Sigmoid colon (tissue), 6 donors: ENCODE measurements at regions not wholly inside any gene's neighbourhood (a gene's known extent, or its start where the extent isn't known, plus 50 kb on each side); places are given as distances from the start of the nearest gene placed in this dataset.

Experiments used
- DNase-seq: peaks from one replicate; pipeline ENCODE4 v3.0.0-alpha.2; 2019
- H3K27ac ChIP-seq, 4 donors: fragments of 200-600 bp; sonication (generic); one replicate each; pipeline ENCODE4 v1.5.1; 2016 to 2019; ENCODE audit warnings: mild to moderate bottlenecking in 1 of 4
- H3K27me3 ChIP-seq, 3 donors: fragments of 200-600 bp; sonication (generic); one replicate each; pipeline ENCODE4 v1.5.1; 2019; ENCODE audit warnings: mild to moderate bottlenecking in 1 of 3
- H3K36me3 ChIP-seq, 4 donors: fragments of 200-600 bp; sonication (generic); one replicate each; pipeline ENCODE4 v1.5.1; 2016 to 2019
- H3K4me1 ChIP-seq, 4 donors: fragments of 200-600 bp; sonication (generic); one replicate each; pipeline ENCODE4 v1.5.1; 2017 to 2019
- H3K4me3 ChIP-seq, 4 donors: fragments of 200-600 bp; sonication (generic); one replicate each; pipeline ENCODE4 v1.5.1; 2017 to 2019; ENCODE audit warnings: mild to moderate bottlenecking in 2 of 4, moderate library complexity in 1 of 4
- H3K9me3 ChIP-seq, 4 donors: fragments of 200-600 bp in 3 of 4; sonication (generic) in 3 of 4; one replicate each; pipeline versions ENCODE4 v1.5.1 to v1.6.1; 2013 to 2019
- CTCF ChIP-seq, 4 experiments: fragments of 450-650 bp in 3 of 4; fragments of 200-600 bp in 1 of 4; IDR thresholded peaks; one replicate each; pipeline ENCODE4 v1.5.1; 2016 to 2019; ENCODE audit warnings: antibody characterized with exemption in 4 of 4, mild to moderate bottlenecking in 3 of 4, moderate library complexity in 2 of 4
- EP300 ChIP-seq, 4 donors: sonication (generic); formaldehyde crosslinking; IDR thresholded peaks; one replicate each; pipeline ENCODE4 v1.6.1; 2017; ENCODE audit warnings: antibody characterized with exemption in 4 of 4
- POLR2A ChIP-seq, 2 donors: fragments of 450-650 bp; IDR thresholded peaks; one replicate each; pipeline ENCODE4 v1.6.1; 2016; ENCODE audit warnings: antibody characterized with exemption in 2 of 2, mild to moderate bottlenecking in 2 of 2, moderate library complexity in 2 of 2
- POLR2AphosphoS5 ChIP-seq, 4 donors: sonication (generic); formaldehyde crosslinking; IDR thresholded peaks; one replicate each; pipeline ENCODE4 v1.6.1; 2017; ENCODE audit warnings: antibody characterized with exemption in 4 of 4
- WGBS, 2 donors: extraction: QIAGEN DNeasy Blood & Tissue Kit; methylation state at CpG; one replicate each; pipeline ENCODE4 v1.1.7; 2013; 5-methylcytosine and 5-hydroxymethylcytosine counted together
- intact Hi-C: fragments of 100-400 bp; cut with DNase I; formaldehyde crosslinking; loops from one replicate; pipeline ENCODE4 v1.15.1; 2023
- donor health status: healthy with polysubstance abuse.
- donor health status: healthy.

- WGBS, 2 donors, result 89 to 94% methylated on average over 2 of the region's 2 CpGs
- TF ChIP-seq EP300 (IDR thresholded peaks at IDR 0.05), result no peak
- no peak for TF ChIP-seq POLR2A (IDR thresholded peaks at IDR 0.05)
- no peak for TF ChIP-seq POLR2AphosphoS5 (IDR thresholded peaks at IDR 0.05)
- no peak for TF ChIP-seq CTCF (IDR thresholded peaks at IDR 0.05)
- H3K4me1 ChIP-seq, result no peaks in the 10 kb centered on the region
- intact Hi-C loops, result no loop called here
- H3K36me3 ChIP-seq, result no peaks in the 10 kb centered on the region
- H3K27me3 ChIP-seq, result no peaks in the 10 kb centered on the region
- no peak overlapping the region for H3K27ac ChIP-seq
- no peak for DNase-seq
- no peaks in the 10 kb centered on the region for H3K9me3 ChIP-seq
- no peak overlapping the region for H3K4me3 ChIP-seq
Measured at GRCh38 chr14:27222671-27223070, 624.8 kb upstream of the NOVA1 start.

GRCh38 chr14:27223906-27224305 is 626.1 kb upstream of the NOVA1 start:
- intact Hi-C loops, result no loop called here
- no peak for TF ChIP-seq POLR2A (IDR thresholded peaks at IDR 0.05)
- no peak for TF ChIP-seq CTCF (IDR thresholded peaks at IDR 0.05)
- no peak for TF ChIP-seq EP300 (IDR thresholded peaks at IDR 0.05)
- TF ChIP-seq POLR2AphosphoS5 (IDR thresholded peaks at IDR 0.05), result no peak
- DNase-seq, result no peak
- Histone ChIP-seq H3K27me3 (no peaks in the 10 kb centered on the region), H3K27ac (no peak overlapping the region), H3K9me3 (no peaks in the 10 kb centered on the region), H3K4me3 (no peak overlapping the region), H3K36me3 (no peaks in the 10 kb centered on the region), H3K4me1 (no peaks in the 10 kb centered on the region)

- Histone ChIP-seq H3K27ac (no peak overlapping the region), H3K4me1 (no peaks in the 10 kb centered on the region), H3K36me3 (no peaks in the 10 kb centered on the region), H3K9me3 (no peaks in the 10 kb centered on the region), H3K27me3 (no peaks in the 10 kb centered on the region), H3K4me3 (no peak overlapping the region)
- intact Hi-C loops, result no loop called here
- no peak for DNase-seq
- no peak for TF ChIP-seq EP300 (IDR thresholded peaks at IDR 0.05)
- TF ChIP-seq POLR2AphosphoS5 (IDR thresholded peaks at IDR 0.05), result no peak
- no peak for TF ChIP-seq CTCF (IDR thresholded peaks at IDR 0.05)
- no peak for TF ChIP-seq POLR2A (IDR thresholded peaks at IDR 0.05)
Measured at GRCh38 chr14:27228053-27228452, 630.2 kb upstream of the NOVA1 start.

GRCh38 chr14:27234331-27234730 is 636.5 kb upstream of the NOVA1 start:
- intact Hi-C loops, result no loop called here
- H3K9me3 ChIP-seq, result no peaks in the 10 kb centered on the region
- H3K27ac ChIP-seq, result no peak overlapping the region
- H3K36me3 ChIP-seq, result no peaks in the 10 kb centered on the region
- DNase-seq, result no peak
- 79 to 82% methylated on average over 4 of the region's 4 CpGs for WGBS, 2 donors
- no peak overlapping the region for H3K4me3 ChIP-seq
- TF ChIP-seq EP300 (IDR thresholded peaks at IDR 0.05) (no peak), CTCF (IDR thresholded peaks at IDR 0.05) (no peak), POLR2A (IDR thresholded peaks at IDR 0.05) (no peak), POLR2AphosphoS5 (IDR thresholded peaks at IDR 0.05) (no peak)
- H3K27me3 ChIP-seq, result no peaks in the 10 kb centered on the region
- H3K4me1 ChIP-seq, result no peaks in the 10 kb centered on the region

GRCh38 chr14:27236601-27237000 is 638.8 kb upstream of the NOVA1 start:
- DNase-seq, result no peak
- Histone ChIP-seq H3K27ac (no peak overlapping the region), H3K4me3 (no peak overlapping the region), H3K4me1 (no peaks in the 10 kb centered on the region), H3K27me3 (no peaks in the 10 kb centered on the region), H3K9me3 (no peaks in the 10 kb centered on the region), H3K36me3 (no peaks in the 10 kb centered on the region)
- TF ChIP-seq EP300 (IDR thresholded peaks at IDR 0.05), result no peak
- no peak for TF ChIP-seq POLR2AphosphoS5 (IDR thresholded peaks at IDR 0.05)
- no peak for TF ChIP-seq POLR2A (IDR thresholded peaks at IDR 0.05)
- TF ChIP-seq CTCF (IDR thresholded peaks at IDR 0.05), result no peak
- WGBS, 2 donors, result 74 to 82% methylated on average over 2 of the region's 2 CpGs
- intact Hi-C loops, result no loop called here
